ENCODE measurements at regions not wholly inside any gene's neighbourhood (a gene's known extent, or its start where the extent isn't known, plus 50 kb on each side); places are given as distances from the start of the nearest gene placed in this dataset.
"Not testable (repeated sequence)": the region's sequence is repeated elsewhere in the genome, so short reads cannot be mapped to it uniquely, and the experiment has no call there.

GRCh38 chr11:34830648-34831047 lies 85.5 kb downstream of the APIP start:
- DNase-seq: peak; percentile 59

DNA sequence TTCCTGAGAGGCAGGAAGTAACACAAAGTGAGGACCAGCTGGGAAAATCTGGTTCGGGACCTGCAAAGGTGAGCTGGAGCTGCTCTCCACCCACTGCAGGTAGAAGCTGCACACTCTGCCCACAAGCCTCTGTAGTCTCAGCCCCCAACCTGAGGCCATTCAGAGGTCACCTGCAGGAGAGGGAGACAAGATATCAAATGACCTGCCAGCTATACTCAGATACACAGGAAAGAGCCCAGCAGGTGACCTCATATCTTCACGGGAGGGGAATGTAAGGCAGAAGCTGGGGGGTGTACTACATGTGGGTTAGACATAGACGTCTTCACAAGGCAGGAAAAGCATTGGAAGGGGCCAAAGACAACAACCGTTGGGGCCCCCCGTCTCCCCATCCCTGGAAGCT lies 86.1 kb downstream of the APIP start:
- intact Hi-C loops (cut with DNase I): no loop called here
- ATAC-seq (no peak), DNase-seq (no peak)

More at GRCh38 chr11:34830648-34831047, 85.5 kb downstream of the APIP start:
- intact Hi-C loops (cut with DNase I): no loop called here
- ATAC-seq: peak; percentile 90 to 91

- DNase-seq (no peak), ATAC-seq (no peak)
- intact Hi-C loops (cut with DNase I): no loop called here
Observed at GRCh38 chr11:34827228-34827627, 89.0 kb downstream of the APIP start.

GRCh38 chr11:34826384-34826726 lies 89.8 kb downstream of the APIP start:
- intact Hi-C loops (cut with DNase I): no loop called here
- DNase-seq: no peak
- ATAC-seq: no peak

DNA sequence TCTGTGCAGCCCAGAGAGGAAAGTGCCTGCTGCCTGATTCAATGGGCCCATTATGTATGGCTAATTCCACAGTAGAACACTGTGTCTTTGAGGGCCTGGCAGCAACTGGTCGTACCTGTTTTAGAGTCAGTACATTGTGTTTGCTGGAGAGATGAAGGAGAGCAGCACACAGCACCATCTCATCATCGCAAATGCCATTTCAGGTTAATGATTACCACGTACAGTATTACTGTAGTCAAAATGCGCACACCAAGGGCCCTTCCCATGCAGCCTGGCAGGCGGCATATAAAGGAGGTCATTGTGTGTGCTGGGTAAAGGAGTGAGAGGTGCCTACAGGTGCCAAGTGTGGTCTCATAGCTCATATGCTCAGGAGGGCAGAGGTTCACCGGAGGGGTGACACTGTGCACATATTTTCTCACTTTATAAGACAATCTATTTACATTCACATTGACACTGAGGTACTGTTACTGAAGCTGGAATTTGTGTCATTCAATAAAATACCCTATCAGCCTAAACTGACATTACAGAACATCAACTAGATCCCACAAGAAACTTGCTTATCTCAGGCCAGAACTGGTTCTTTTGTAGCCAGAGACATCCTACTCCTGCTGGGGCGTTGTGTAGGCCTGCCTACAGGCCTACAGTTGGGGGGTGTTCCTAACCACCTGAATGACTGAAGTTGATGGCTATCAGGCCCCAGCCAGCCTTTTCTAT lies 90.4 kb downstream of the APIP start:
- DNase-seq (no peak), ATAC-seq (no peak)
- intact Hi-C loops (cut with DNase I): no loop called here

- DNase-seq (no peak), ATAC-seq (no peak)
- intact Hi-C loops (cut with DNase I): no loop called here
Observed at GRCh38 chr11:34825315-34825669, 90.9 kb downstream of the APIP start.

DNA sequence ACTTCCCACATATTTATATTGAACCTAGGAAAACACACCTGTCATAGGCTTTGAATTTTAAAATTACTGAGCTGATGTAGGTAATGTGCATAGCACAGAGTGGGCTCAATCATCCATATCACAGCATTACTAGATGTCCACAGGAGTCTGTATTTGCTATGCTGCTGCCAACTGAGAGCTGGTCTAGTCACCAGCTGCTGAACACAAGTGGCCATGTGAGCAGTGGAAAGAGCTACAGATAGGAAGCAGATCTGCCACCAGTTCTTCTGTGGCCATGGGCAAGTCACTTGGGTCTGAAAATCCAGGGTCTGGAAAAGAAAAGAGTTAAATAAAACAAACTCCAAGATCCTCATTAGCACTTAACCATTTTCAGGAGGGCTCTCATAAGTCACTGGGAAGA lies 91.8 kb downstream of the APIP start:
- no peak for ATAC-seq
- DNase-seq: no peak
- intact Hi-C loops (cut with DNase I): no loop called here

GRCh38 chr11:34823639-34824038 lies 92.5 kb downstream of the APIP start:
- peak; percentile 31 to 62 for ATAC-seq
- no peak for DNase-seq
- intact Hi-C loops (cut with DNase I): no loop called here

GRCh38 chr11:34823197-34823596 lies 93.0 kb downstream of the APIP start:
- ATAC-seq (peak; percentile 19 to 46), DNase-seq (no peak)
- intact Hi-C loops (cut with DNase I): no loop called here

- DNase-seq (no peak), ATAC-seq (no peak)
- intact Hi-C loops (cut with DNase I): no loop called here
Observed at GRCh38 chr11:34819740-34820482, 96.3 kb downstream of the APIP start.

- DNase-seq; ATAC-seq; intact Hi-C loops (cut with DNase I): not testable (repeated sequence)
Observed at GRCh38 chr11:34817812-34818211, 98.4 kb downstream of the APIP start.

DNA sequence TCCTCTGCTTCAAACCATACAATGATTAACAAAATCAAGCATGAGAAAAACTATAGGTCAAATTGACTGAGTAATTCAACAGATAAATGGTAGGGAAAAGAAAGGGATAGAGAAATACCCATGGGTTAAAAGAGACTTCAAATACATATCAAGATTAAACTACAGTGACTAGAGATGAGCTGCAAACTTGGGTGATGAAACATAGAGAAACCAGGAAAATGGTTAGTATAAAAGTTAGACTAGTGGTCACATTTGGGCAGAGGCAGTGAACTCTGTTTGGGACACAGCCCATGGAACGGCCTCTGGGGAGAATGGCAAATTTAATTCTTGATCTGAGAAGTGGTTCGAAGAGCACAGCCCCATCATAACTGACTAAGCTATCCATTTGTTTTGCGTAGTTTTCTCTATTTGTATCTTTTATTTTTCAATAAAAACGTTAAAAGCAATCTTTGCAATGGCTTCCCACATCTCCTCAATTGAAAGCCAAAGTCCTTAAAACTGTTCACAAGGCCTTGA lies 99.4 kb downstream of the APIP start:
- ATAC-seq: no peak
- DNase-seq: no peak
- intact Hi-C loops (cut with DNase I): no loop called here

- DNase-seq: no peak
- no peak for ATAC-seq
- intact Hi-C loops (cut with DNase I): no loop called here
Observed at GRCh38 chr11:34812905-34813576, 103.1 kb downstream of the APIP start.

GRCh38 chr11:34811858-34812257 lies 104.3 kb downstream of the APIP start:
- DNase-seq (no peak), ATAC-seq (no peak)
- intact Hi-C loops (cut with DNase I): no loop called here

GRCh38 chr11:34810107-34810562 lies 106.0 kb downstream of the APIP start:
- DNase-seq: no peak
- no peak for ATAC-seq
- intact Hi-C loops (cut with DNase I): no loop called here

DNA sequence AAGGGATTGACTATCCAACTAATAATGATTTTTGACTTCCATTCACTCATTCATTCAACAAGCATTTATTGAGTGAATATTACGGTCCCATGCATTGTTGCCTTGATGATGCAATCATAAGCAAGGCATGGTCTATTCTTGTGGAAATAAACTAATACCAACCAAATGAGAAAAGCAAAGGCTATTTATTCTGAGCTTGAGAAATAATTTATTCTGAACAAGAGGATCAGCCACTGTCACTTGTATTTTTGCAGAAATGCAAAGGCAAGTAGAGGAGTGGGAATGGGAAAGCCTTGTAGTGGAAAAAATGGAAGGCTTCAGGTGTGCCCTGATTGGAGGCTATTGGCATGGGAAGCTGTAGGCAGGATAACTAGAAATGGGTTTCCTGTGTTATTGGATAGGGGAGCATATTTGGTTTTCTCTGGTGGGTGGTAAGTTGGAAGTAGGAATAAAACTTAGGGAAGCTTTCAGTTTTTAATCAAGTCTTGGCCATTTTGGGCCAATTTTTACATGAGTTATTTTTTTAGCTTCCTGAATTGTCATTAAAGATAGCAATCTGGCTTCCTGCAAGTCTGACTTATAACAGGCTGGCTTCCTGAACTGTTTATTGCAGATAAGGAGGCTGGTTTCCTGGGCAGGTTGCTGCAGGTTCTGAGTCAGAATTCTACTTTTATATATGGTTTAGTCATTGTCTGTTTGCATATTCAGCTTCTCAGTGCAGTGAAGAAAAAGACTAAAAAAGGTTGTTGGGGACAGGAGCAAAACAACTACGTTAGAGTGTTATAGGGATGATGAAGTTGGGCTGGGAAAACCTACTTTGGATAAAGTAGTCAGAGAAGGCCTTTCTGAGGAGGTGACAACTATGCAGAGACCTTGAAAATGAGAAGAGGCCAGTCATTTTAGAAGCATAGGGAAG lies 106.7 kb downstream of the APIP start:
- no peak for ATAC-seq
- no peak for DNase-seq
- intact Hi-C loops (cut with DNase I): no loop called here

- ATAC-seq (no peak), DNase-seq (no peak)
- intact Hi-C loops (cut with DNase I): no loop called here
Observed at GRCh38 chr11:34806875-34807274, 109.3 kb downstream of the APIP start.

GRCh38 chr11:34805937-34806336 lies 110.2 kb downstream of the APIP start:
- DNase-seq (no peak), ATAC-seq (no peak)
- intact Hi-C loops (cut with DNase I): no loop called here

DNA sequence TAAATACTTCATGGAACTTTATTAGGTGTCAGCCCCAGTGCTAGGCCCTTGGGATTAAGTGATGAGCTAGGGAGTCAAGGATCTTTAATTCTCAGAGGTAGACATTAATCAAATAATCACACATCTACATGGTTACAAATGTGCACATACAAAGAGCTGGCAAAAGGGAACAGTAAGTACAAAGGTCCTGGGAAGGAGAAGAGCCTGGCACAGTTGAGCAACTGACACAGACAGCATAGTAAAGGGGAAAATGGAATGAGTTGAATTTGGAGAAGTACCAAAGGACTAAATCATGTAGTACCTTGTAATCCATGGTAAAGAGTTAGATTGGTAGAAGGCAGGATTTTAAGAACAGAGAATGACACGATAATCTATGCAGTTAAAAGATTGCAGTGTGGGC lies 116.3 kb downstream of the APIP start:
- no peak for DNase-seq
- no peak for ATAC-seq
- intact Hi-C loops (cut with DNase I): no loop called here
